SK-N-SH (cell line): ENCODE measurements at regions not wholly inside any gene's neighbourhood (a gene's known extent, or its start where the extent isn't known, plus 50 kb on each side); places are given as distances from the start of the nearest gene placed in this dataset.

Source experiments
- ELF1 ChIP-seq: IDR thresholded peaks from 2 replicates; pipeline ENCODE4 v1.4.0; 2012
- EP300 ChIP-seq, 2 experiments: IDR thresholded peaks; 2 replicates each; pipeline versions ENCODE4 v1.4.0 to v1.6.1; 2012; ENCODE audit warnings: borderline replicate concordance in 1 of 2, low read depth in 1 of 2, low read length in 1 of 2
- EZH2phosphoT487 ChIP-seq: fragments of 200-600 bp; sonication (generic); IDR thresholded peaks from 2 replicates; pipeline ENCODE4 v1.6.1; 2017; ENCODE audit warnings: low read depth, mixed run types, mild to moderate bottlenecking, antibody characterized with exemption, moderate library complexity, borderline replicate concordance
- GABPA ChIP-seq: IDR thresholded peaks from 2 replicates; pipeline ENCODE4 v1.4.0; 2012; ENCODE audit warnings: low read depth, mild to moderate bottlenecking
- RFX5 ChIP-seq: IDR thresholded peaks from 2 replicates; pipeline ENCODE4 v1.6.1; 2012; ENCODE audit warnings: mild to moderate bottlenecking, improper control_type of control experiment, low read length
- SMC3 ChIP-seq: IDR thresholded peaks from 2 replicates; pipeline ENCODE4 v1.6.1; 2012; ENCODE audit warnings: low read depth, low read length, improper control_type of control experiment
- ZBTB33 ChIP-seq: IDR thresholded peaks from 2 replicates; pipeline ENCODE4 v1.4.0; 2012; ENCODE audit warnings: low read depth, borderline replicate concordance
- TF ChIP-seq, protein P1 (sequence below): fragments of 200-600 bp; sonication (generic); IDR thresholded peaks from 2 replicates; pipeline ENCODE4 v1.6.1; 2017; ENCODE audit warnings: antibody characterized with exemption, mild to moderate bottlenecking, moderate library complexity

DNA sequence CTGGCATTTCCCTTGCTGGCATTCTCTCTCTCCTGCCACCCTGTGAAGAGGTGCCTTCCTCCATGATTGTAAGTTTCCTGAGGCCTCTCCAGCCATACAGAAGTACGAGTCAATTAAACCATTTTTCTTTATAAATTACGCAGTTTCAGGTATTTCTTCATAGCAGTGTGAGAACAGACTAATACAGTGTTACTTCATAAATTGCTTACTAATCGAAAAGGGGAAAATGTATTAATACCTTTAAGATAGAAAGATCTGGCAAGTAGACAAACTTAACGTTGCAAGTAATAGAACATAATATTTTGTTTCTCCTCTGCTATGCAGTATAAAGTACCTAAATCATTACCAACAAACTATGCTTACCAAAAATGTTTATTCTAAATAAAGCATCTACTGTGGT, 178.3 kb upstream of the LAMA2 start:
- TF ChIP-seq RFX5 (no peak), ELF1 (no peak), ZBTB33 (no peak), GABPA (no peak), EP300 (IDR thresholded peaks at IDR 0.05; ENCODE audit: borderline replicate concordance in 1 of 2, low read depth in 1 of 2, low read length in 1 of 2) (no peak), SMC3 (no peak), EZH2phosphoT487 (no peak)
- TF ChIP-seq, protein P1, sequence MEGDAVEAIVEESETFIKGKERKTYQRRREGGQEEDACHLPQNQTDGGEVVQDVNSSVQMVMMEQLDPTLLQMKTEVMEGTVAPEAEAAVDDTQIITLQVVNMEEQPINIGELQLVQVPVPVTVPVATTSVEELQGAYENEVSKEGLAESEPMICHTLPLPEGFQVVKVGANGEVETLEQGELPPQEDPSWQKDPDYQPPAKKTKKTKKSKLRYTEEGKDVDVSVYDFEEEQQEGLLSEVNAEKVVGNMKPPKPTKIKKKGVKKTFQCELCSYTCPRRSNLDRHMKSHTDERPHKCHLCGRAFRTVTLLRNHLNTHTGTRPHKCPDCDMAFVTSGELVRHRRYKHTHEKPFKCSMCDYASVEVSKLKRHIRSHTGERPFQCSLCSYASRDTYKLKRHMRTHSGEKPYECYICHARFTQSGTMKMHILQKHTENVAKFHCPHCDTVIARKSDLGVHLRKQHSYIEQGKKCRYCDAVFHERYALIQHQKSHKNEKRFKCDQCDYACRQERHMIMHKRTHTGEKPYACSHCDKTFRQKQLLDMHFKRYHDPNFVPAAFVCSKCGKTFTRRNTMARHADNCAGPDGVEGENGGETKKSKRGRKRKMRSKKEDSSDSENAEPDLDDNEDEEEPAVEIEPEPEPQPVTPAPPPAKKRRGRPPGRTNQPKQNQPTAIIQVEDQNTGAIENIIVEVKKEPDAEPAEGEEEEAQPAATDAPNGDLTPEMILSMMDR: no peak
